ENCODE measurements at regions not wholly inside any gene's neighbourhood (a gene's known extent, or its start where the extent isn't known, plus 50 kb on each side); places are given as distances from the start of the nearest gene placed in this dataset.

DNA sequence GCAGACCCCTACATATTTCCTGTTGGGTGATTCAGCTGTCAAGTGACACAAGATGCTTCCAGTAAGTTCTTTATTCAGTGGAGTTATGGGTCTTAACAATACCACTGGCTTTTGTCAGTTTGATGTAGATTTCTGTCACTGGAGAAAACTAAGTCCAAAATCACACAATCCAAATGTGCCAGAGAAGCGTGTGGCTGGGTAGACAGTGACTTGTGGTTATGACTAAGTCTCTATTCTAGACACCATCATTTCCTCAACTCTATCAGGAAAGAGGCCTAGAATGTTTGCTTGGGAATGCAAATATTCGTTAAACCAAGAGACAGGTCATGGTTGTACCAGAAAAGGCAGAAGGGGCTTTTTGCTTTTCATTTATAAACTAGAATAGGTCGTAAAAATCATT is 54.4 kb upstream of the HS3ST1 start:
- CTCF ChIA-PET = no interaction called here
- H3K36me3 Mint-ChIP-seq (ENCODE audit: low read depth) = no peaks in the 10 kb centered on the region
- no peak overlapping the region for H3K27ac ChIP-seq (ENCODE audit: low read depth in 1 of 2, low read length in 2 of 2)
- no peaks in the 10 kb centered on the region for H3K27me3 ChIP-seq (ENCODE audit: control insufficient read depth in 1 of 2, insufficient read depth in 2 of 2, low read length in 2 of 2)
- no peaks in the 10 kb centered on the region for H3K9me3 ChIP-seq (ENCODE audit: control insufficient read depth in 1 of 2, insufficient read depth in 1 of 2, low read length in 2 of 2)
- intact Hi-C loops (cut with DNase I, micrococcal nuclease) = loop anchor here in 1 of 2 experiments (10.0 kb wide), 1 partner anchor 58 kb away; the partner anchor contains the start of gene HS3ST1
- peaks cover 8% of the 10 kb centered on the region for H3K4me1 ChIP-seq (ENCODE audit: insufficient read depth, low read length)
- no peaks in the 10 kb centered on the region for H3K36me3 ChIP-seq (ENCODE audit: insufficient read depth, low read length)
- ATAC-seq (ENCODE audit: poor library complexity) = no peak
- peaks cover 4% of the 10 kb centered on the region for H3K9me3 Mint-ChIP-seq
- H3K4me3 Mint-ChIP-seq = no peak overlapping the region
- H3K27me3 Mint-ChIP-seq = no peaks in the 10 kb centered on the region
- POLR2A ChIA-PET = no interaction called here
- TF ChIP-seq, protein P1, sequence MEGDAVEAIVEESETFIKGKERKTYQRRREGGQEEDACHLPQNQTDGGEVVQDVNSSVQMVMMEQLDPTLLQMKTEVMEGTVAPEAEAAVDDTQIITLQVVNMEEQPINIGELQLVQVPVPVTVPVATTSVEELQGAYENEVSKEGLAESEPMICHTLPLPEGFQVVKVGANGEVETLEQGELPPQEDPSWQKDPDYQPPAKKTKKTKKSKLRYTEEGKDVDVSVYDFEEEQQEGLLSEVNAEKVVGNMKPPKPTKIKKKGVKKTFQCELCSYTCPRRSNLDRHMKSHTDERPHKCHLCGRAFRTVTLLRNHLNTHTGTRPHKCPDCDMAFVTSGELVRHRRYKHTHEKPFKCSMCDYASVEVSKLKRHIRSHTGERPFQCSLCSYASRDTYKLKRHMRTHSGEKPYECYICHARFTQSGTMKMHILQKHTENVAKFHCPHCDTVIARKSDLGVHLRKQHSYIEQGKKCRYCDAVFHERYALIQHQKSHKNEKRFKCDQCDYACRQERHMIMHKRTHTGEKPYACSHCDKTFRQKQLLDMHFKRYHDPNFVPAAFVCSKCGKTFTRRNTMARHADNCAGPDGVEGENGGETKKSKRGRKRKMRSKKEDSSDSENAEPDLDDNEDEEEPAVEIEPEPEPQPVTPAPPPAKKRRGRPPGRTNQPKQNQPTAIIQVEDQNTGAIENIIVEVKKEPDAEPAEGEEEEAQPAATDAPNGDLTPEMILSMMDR (IDR thresholded peaks at IDR 0.05) = no peak
- H3K4me3 ChIP-seq (ENCODE audit: low read length) = no peak overlapping the region
- peaks cover 16% of the 10 kb centered on the region for H3K4me1 Mint-ChIP-seq (ENCODE audit: low read depth)
- DNase-seq = peak in 1 of 14 experiments; percentile 39
- H3K27ac Mint-ChIP-seq = no peak overlapping the region

DNA sequence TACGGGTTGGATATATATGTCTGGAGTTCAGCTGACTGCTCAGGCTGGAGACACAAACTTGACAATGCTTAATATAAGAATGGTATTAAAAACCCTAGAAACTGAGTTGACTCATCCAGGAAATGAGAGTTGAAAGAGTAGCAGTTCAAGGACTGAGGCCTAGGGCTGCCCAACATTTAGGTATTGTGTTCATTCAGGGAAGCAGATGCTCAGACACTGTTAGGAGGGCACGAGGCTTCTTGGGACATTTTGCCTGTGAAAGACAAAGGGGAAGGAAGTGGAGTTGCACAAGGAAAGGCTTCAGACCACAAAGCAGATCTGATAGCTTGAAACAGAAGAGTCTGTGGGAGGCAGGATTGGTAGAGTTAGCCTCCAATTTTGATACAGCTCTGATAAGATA is 52.0 kb upstream of the HS3ST1 start:
- TF ChIP-seq, protein P1 (IDR thresholded peaks at IDR 0.05) = no peak
- no peaks in the 10 kb centered on the region for H3K36me3 Mint-ChIP-seq (ENCODE audit: low read depth)
- Histone ChIP-seq H3K27ac (ENCODE audit: low read depth in 1 of 2, low read length in 2 of 2) (no peak overlapping the region), H3K4me1 (ENCODE audit: insufficient read depth, low read length) (peaks cover 8% of the 10 kb centered on the region), H3K36me3 (ENCODE audit: insufficient read depth, low read length) (no peaks in the 10 kb centered on the region), H3K9me3 (ENCODE audit: control insufficient read depth in 1 of 2, insufficient read depth in 1 of 2, low read length in 2 of 2) (no peaks in the 10 kb centered on the region), H3K4me3 (ENCODE audit: low read length) (no peak overlapping the region), H3K27me3 (ENCODE audit: control insufficient read depth in 1 of 2, insufficient read depth in 2 of 2, low read length in 2 of 2) (no peaks in the 10 kb centered on the region)
- no peak overlapping the region for H3K4me3 Mint-ChIP-seq
- DNase-seq (peak in 5 of 14 experiments; percentile 9 to 71 (median 46)), ATAC-seq (ENCODE audit: poor library complexity) (peak; percentile 96)
- no peaks in the 10 kb centered on the region for H3K27me3 Mint-ChIP-seq
- ChIA-PET POLR2A (interaction anchor here (0.7 to 1.1 kb wide), 2 partner anchors 9 to 10 kb away, joined by 4 to 6 read pairs; no protein-coding TSS in a partner anchor), CTCF (interaction anchor here (0.5 kb wide), 1 partner anchor 26 kb away, joined by 3 read pairs; no protein-coding TSS in a partner anchor)
- intact Hi-C loops (cut with DNase I, micrococcal nuclease) = loop anchor here in 1 of 2 experiments (10.0 kb wide), 1 partner anchor 56 kb away; the partner anchor contains the start of gene HS3ST1
- H3K4me1 Mint-ChIP-seq (ENCODE audit: low read depth) = no peaks in the 10 kb centered on the region
- no peak overlapping the region for H3K27ac Mint-ChIP-seq
- peaks cover 4% of the 10 kb centered on the region for H3K9me3 Mint-ChIP-seq
